GM23338 (cell line): ENCODE measurements at regions not wholly inside any gene's neighbourhood (a gene's known extent, or its start where the extent isn't known, plus 50 kb on each side); places are given as distances from the start of the nearest gene placed in this dataset.

Source experiments
- ATAC-seq: fragments of 200-7000 bp; cut with Tn5 transposase; 3 replicates; pipeline ENCODE4 v1.9.1; 2020
- DNase-seq: peaks from one replicate; pipeline ENCODE4 v3.0.0-alpha.2; 2015; ENCODE audit warnings: low spot score
- H2AFZ ChIP-seq: fragments of 200-600 bp; sonication (generic); 2 replicates; pipeline ENCODE4 v1.8.0; 2016; ENCODE audit warnings: antibody characterized with exemption, mild to moderate bottlenecking, moderate library complexity
- H3F3A ChIP-seq: fragments of 200-600 bp; sonication (generic); replicated peaks from 2 replicates; pipeline ENCODE4 v1.8.0; 2017; ENCODE audit warnings: antibody characterized with exemption, mixed run types, low read depth
- H3K27ac ChIP-seq: fragments of 200-600 bp; sonication (generic); 2 replicates; pipeline ENCODE4 v1.6.1; 2016; ENCODE audit warnings: low read depth
- H3K27me3 ChIP-seq: fragments of 200-600 bp; sonication (generic); 2 replicates; pipeline ENCODE4 v1.8.0; 2016; ENCODE audit warnings: mild to moderate bottlenecking, mixed run types, moderate library complexity; ENCODE audit not compliant: insufficient read depth
- H3K36me3 ChIP-seq: fragments of 200-600 bp; sonication (generic); 2 replicates; pipeline ENCODE4 v1.8.0; 2016; ENCODE audit warnings: mild to moderate bottlenecking; ENCODE audit not compliant: insufficient read depth
- H3K4me1 ChIP-seq: fragments of 200-600 bp; sonication (generic); 2 replicates; pipeline ENCODE4 v1.8.0; 2016; ENCODE audit warnings: mild to moderate bottlenecking, moderate library complexity; ENCODE audit not compliant: insufficient read depth
- H3K4me2 ChIP-seq: fragments of 200-600 bp; sonication (generic); 2 replicates; pipeline ENCODE4 v1.7.1; 2017; ENCODE audit warnings: mixed run types
- H3K4me3 ChIP-seq: fragments of 200-600 bp; sonication (generic); 2 replicates; pipeline ENCODE4 v1.6.1; 2016; ENCODE audit warnings: mixed run types
- H3K79me2 ChIP-seq: fragments of 200-600 bp; sonication (generic); replicated peaks from 2 replicates; pipeline ENCODE4 v1.8.0; 2017; ENCODE audit warnings: mild to moderate bottlenecking; ENCODE audit not compliant: insufficient read depth
- H3K9me2 ChIP-seq: fragments of 200-600 bp; sonication (generic); 2 replicates; pipeline ENCODE4 v1.8.0; 2017; ENCODE audit not compliant: insufficient read depth
- H4K20me1 ChIP-seq: fragments of 200-600 bp; sonication (generic); replicated peaks from 2 replicates; pipeline ENCODE4 v1.8.0; 2017; ENCODE audit warnings: mild to moderate bottlenecking; ENCODE audit not compliant: insufficient read depth
- H3K27ac Mint-ChIP-seq: 2 replicates; pipeline ENCODE4 v1.8.0; 2020; ENCODE audit warnings: inconsistent platforms, mild to moderate bottlenecking, moderate library complexity, mixed read lengths
- H3K27me3 Mint-ChIP-seq: 3 replicates; pipeline ENCODE4 v1.8.0; 2022; ENCODE audit warnings: low read depth, mild to moderate bottlenecking, moderate library complexity, mixed read lengths, inconsistent platforms; ENCODE audit not compliant: insufficient read depth, poor library complexity
- H3K36me3 Mint-ChIP-seq: 3 replicates; pipeline ENCODE4 v1.8.0; 2021; ENCODE audit warnings: low read depth, mild to moderate bottlenecking, inconsistent platforms, moderate library complexity, mixed read lengths
- H3K4me1 Mint-ChIP-seq: 3 replicates; pipeline ENCODE4 v1.8.0; 2020; ENCODE audit warnings: mild to moderate bottlenecking, inconsistent platforms, mixed read lengths
- H3K4me3 Mint-ChIP-seq: 3 replicates; pipeline ENCODE4 v1.8.0; 2021; ENCODE audit warnings: moderate library complexity, mild to moderate bottlenecking, inconsistent platforms, mixed read lengths
- H3K9me3 Mint-ChIP-seq: 3 replicates; pipeline ENCODE4 v1.8.0; 2020; ENCODE audit warnings: moderate library complexity, mild to moderate bottlenecking, inconsistent platforms, mixed read lengths
- CREB1 ChIP-seq: fragments of 250-450 bp; sonication (Bioruptor Pico); IDR thresholded peaks from 2 replicates; pipeline ENCODE4 v1.5.0; 2020; ENCODE audit warnings: low read depth, mild to moderate bottlenecking, moderate library complexity
- EZH2 ChIP-seq: fragments of 200-600 bp; sonication (generic); IDR thresholded peaks from one replicate; pipeline ENCODE4 v1.8.0; 2017; ENCODE audit warnings: antibody characterized with exemption, mild to moderate bottlenecking, low read depth; ENCODE audit not compliant: unreplicated experiment
- EZH2phosphoT487 ChIP-seq: fragments of 200-600 bp; sonication (generic); IDR thresholded peaks from one replicate; pipeline ENCODE4 v1.8.1; 2018; ENCODE audit warnings: antibody characterized with exemption; ENCODE audit not compliant: unreplicated experiment
- JUNB ChIP-seq: IDR thresholded peaks from one replicate; pipeline ENCODE4 v1.6.1; 2016; ENCODE audit warnings: antibody characterized with exemption; ENCODE audit not compliant: unreplicated experiment
- NANOG ChIP-seq: IDR thresholded peaks from 2 replicates; pipeline ENCODE4 v1.6.1; 2016; ENCODE audit warnings: antibody characterized with exemption, borderline replicate concordance
- POLR2AphosphoS5 ChIP-seq: IDR thresholded peaks from 2 replicates; pipeline ENCODE4 v1.6.1; 2016; ENCODE audit warnings: antibody characterized with exemption, low read depth
- STAT1 ChIP-seq: IDR thresholded peaks from one replicate; pipeline ENCODE4 v1.6.1; 2016; ENCODE audit warnings: antibody characterized with exemption; ENCODE audit not compliant: unreplicated experiment
- ZNF114 ChIP-seq: fragments of 250-450 bp; sonication (Bioruptor Pico); IDR thresholded peaks from 2 replicates; pipeline ENCODE4 v1.5.0; 2020; ENCODE audit warnings: mild to moderate bottlenecking, moderate library complexity
- ZNF331 ChIP-seq: fragments of 250-450 bp; sonication (Bioruptor Pico); IDR thresholded peaks from 2 replicates; pipeline ENCODE4 v1.5.0; 2020; ENCODE audit warnings: low read depth, mild to moderate bottlenecking, moderate library complexity
- TF ChIP-seq, protein P1 (sequence below): IDR thresholded peaks from 2 replicates; pipeline ENCODE4 v1.6.1; 2016; ENCODE audit warnings: antibody characterized with exemption
- TF ChIP-seq, protein P2 (sequence below): fragments of 250-450 bp; sonication (Bioruptor Pico); IDR thresholded peaks from 2 replicates; pipeline ENCODE4 v1.5.0; 2020; ENCODE audit warnings: mild to moderate bottlenecking, moderate library complexity
- TF ChIP-seq, protein P3 (sequence below), 2 experiments: fragments of 200-600 bp in 1 of 2; sonication (generic) in 1 of 2; conservative IDR thresholded peaks; 2 replicates each; pipeline versions ENCODE4 v1.5.1 to v1.6.1; 2016 to 2017; ENCODE audit warnings: antibody characterized with exemption in 2 of 2, low read depth in 2 of 2, mild to moderate bottlenecking in 2 of 2, moderate library complexity in 1 of 2
- TF ChIP-seq, protein P4 (sequence below): IDR thresholded peaks from one replicate; pipeline ENCODE4 v1.6.1; 2018; ENCODE audit warnings: antibody characterized with exemption; ENCODE audit not compliant: unreplicated experiment

DNA sequence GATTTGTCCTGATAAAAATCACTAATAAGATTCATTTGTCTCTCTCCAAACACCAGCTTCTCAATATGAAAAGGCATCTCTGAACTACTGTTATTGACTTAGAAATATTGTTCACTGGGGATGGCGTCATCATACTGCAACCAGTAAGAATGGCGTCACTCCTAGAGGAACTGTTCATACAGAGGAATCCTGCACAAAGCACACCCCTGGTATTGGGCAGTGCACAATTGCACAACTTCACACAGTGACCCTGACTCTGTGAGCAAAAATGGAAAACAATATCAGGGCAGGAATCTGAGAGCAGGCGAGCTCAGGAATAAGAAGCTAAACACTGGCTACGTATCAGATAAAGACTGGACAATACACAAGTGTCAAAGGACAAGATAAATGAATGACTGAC, 66.7 kb upstream of the PNPLA4 start:
- no peaks in the 10 kb centered on the region for H3K36me3 Mint-ChIP-seq
- TF ChIP-seq STAT1 (no peak), NANOG (no peak), JUNB (no peak), ZNF114 (CRISPR knock-in tag) (no peak), POLR2AphosphoS5 (no peak), EZH2 (no peak), EZH2phosphoT487 (no peak), CREB1 (CRISPR knock-in tag) (no peak), ZNF331 (no peak)
- TF ChIP-seq, protein P1, sequence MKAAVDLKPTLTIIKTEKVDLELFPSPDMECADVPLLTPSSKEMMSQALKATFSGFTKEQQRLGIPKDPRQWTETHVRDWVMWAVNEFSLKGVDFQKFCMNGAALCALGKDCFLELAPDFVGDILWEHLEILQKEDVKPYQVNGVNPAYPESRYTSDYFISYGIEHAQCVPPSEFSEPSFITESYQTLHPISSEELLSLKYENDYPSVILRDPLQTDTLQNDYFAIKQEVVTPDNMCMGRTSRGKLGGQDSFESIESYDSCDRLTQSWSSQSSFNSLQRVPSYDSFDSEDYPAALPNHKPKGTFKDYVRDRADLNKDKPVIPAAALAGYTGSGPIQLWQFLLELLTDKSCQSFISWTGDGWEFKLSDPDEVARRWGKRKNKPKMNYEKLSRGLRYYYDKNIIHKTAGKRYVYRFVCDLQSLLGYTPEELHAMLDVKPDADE, result no peak
- TF ChIP-seq, protein P2, sequence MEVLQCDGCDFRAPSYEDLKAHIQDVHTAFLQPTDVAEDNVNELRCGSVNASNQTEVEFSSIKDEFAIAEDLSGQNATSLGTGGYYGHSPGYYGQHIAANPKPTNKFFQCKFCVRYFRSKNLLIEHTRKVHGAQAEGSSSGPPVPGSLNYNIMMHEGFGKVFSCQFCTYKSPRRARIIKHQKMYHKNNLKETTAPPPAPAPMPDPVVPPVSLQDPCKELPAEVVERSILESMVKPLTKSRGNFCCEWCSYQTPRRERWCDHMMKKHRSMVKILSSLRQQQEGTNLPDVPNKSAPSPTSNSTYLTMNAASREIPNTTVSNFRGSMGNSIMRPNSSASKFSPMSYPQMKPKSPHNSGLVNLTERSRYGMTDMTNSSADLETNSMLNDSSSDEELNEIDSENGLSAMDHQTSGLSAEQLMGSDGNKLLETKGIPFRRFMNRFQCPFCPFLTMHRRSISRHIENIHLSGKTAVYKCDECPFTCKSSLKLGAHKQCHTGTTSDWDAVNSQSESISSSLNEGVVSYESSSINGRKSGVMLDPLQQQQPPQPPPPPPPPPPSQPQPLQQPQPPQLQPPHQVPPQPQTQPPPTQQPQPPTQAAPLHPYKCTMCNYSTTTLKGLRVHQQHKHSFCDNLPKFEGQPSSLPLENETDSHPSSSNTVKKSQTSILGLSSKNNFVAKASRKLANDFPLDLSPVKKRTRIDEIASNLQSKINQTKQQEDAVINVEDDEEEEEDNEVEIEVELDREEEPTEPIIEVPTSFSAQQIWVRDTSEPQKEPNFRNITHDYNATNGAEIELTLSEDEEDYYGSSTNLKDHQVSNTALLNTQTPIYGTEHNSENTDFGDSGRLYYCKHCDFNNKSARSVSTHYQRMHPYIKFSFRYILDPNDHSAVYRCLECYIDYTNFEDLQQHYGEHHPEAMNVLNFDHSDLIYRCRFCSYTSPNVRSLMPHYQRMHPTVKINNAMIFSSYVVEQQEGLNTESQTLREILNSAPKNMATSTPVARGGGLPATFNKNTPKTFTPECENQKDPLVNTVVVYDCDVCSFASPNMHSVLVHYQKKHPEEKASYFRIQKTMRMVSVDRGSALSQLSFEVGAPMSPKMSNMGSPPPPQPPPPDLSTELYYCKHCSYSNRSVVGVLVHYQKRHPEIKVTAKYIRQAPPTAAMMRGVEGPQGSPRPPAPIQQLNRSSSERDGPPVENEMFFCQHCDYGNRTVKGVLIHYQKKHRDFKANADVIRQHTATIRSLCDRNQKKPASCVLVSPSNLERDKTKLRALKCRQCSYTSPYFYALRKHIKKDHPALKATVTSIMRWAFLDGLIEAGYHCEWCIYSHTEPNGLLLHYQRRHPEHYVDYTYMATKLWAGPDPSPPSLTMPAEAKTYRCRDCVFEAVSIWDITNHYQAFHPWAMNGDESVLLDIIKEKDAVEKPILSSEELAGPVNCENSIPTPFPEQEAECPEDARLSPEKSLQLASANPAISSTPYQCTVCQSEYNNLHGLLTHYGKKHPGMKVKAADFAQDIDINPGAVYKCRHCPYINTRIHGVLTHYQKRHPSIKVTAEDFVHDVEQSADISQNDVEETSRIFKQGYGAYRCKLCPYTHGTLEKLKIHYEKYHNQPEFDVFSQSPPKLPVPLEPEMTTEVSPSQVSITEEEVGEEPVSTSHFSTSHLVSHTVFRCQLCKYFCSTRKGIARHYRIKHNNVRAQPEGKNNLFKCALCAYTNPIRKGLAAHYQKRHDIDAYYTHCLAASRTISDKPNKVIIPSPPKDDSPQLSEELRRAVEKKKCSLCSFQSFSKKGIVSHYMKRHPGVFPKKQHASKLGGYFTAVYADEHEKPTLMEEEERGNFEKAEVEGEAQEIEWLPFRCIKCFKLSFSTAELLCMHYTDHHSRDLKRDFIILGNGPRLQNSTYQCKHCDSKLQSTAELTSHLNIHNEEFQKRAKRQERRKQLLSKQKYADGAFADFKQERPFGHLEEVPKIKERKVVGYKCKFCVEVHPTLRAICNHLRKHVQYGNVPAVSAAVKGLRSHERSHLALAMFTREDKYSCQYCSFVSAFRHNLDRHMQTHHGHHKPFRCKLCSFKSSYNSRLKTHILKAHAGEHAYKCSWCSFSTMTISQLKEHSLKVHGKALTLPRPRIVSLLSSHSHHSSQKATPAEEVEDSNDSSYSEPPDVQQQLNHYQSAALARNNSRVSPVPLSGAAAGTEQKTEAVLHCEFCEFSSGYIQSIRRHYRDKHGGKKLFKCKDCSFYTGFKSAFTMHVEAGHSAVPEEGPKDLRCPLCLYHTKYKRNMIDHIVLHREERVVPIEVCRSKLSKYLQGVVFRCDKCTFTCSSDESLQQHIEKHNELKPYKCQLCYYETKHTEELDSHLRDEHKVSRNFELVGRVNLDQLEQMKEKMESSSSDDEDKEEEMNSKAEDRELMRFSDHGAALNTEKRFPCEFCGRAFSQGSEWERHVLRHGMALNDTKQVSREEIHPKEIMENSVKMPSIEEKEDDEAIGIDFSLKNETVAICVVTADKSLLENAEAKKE (CRISPR knock-in tag), result no peak
- TF ChIP-seq, protein P3, sequence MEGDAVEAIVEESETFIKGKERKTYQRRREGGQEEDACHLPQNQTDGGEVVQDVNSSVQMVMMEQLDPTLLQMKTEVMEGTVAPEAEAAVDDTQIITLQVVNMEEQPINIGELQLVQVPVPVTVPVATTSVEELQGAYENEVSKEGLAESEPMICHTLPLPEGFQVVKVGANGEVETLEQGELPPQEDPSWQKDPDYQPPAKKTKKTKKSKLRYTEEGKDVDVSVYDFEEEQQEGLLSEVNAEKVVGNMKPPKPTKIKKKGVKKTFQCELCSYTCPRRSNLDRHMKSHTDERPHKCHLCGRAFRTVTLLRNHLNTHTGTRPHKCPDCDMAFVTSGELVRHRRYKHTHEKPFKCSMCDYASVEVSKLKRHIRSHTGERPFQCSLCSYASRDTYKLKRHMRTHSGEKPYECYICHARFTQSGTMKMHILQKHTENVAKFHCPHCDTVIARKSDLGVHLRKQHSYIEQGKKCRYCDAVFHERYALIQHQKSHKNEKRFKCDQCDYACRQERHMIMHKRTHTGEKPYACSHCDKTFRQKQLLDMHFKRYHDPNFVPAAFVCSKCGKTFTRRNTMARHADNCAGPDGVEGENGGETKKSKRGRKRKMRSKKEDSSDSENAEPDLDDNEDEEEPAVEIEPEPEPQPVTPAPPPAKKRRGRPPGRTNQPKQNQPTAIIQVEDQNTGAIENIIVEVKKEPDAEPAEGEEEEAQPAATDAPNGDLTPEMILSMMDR (conservative IDR thresholded peaks at IDR 0.05; ENCODE audit: low read depth in 2 of 2), result no peak
- TF ChIP-seq, protein P4, sequence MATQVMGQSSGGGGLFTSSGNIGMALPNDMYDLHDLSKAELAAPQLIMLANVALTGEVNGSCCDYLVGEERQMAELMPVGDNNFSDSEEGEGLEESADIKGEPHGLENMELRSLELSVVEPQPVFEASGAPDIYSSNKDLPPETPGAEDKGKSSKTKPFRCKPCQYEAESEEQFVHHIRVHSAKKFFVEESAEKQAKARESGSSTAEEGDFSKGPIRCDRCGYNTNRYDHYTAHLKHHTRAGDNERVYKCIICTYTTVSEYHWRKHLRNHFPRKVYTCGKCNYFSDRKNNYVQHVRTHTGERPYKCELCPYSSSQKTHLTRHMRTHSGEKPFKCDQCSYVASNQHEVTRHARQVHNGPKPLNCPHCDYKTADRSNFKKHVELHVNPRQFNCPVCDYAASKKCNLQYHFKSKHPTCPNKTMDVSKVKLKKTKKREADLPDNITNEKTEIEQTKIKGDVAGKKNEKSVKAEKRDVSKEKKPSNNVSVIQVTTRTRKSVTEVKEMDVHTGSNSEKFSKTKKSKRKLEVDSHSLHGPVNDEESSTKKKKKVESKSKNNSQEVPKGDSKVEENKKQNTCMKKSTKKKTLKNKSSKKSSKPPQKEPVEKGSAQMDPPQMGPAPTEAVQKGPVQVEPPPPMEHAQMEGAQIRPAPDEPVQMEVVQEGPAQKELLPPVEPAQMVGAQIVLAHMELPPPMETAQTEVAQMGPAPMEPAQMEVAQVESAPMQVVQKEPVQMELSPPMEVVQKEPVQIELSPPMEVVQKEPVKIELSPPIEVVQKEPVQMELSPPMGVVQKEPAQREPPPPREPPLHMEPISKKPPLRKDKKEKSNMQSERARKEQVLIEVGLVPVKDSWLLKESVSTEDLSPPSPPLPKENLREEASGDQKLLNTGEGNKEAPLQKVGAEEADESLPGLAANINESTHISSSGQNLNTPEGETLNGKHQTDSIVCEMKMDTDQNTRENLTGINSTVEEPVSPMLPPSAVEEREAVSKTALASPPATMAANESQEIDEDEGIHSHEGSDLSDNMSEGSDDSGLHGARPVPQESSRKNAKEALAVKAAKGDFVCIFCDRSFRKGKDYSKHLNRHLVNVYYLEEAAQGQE, result no peak
- H3K4me1 Mint-ChIP-seq, result 0 out of 3 replicates have a peak, but pooled peaks cover 3% of the 10 kb centered on the region
- no peak overlapping the region for H3K4me3 Mint-ChIP-seq
- DNase-seq (no peak), ATAC-seq (no peak)
- no peak overlapping the region for H3K27ac Mint-ChIP-seq
- Histone ChIP-seq H3K27ac (no peak overlapping the region), H3K79me2 (no peaks in the 10 kb centered on the region), H3K4me1 (no peaks in the 10 kb centered on the region), H2AFZ (no peak overlapping the region), H3K27me3 (no peaks in the 10 kb centered on the region), H4K20me1 (no peaks in the 10 kb centered on the region), H3K9me2 (no peaks in the 10 kb centered on the region), H3K4me2 (no peak overlapping the region), H3K36me3 (no peaks in the 10 kb centered on the region), H3F3A (no peaks in the 10 kb centered on the region), H3K4me3 (no peak overlapping the region)
- H3K9me3 Mint-ChIP-seq, result no peaks in the 10 kb centered on the region
- no peaks in the 10 kb centered on the region for H3K27me3 Mint-ChIP-seq
